Lung (tissue), 11 donors: ENCODE measurements at regions not wholly inside any gene's neighbourhood (a gene's known extent, or its start where the extent isn't known, plus 50 kb on each side); places are given as distances from the start of the nearest gene placed in this dataset.
A peak's percentile ranks its signal among the peaks of the same experiment; 100 is the strongest.

ENCODE experiments used
- ATAC-seq: fragments of 200-7000 bp; cut with Tn5 transposase; one replicate; pipeline ENCODE4 v1.9.1; 2020; ENCODE audit warnings: moderate number of reproducible peaks; ENCODE audit not compliant: insufficient read depth, low FRiP score
- DNase-seq, 3 donors: peaks; one replicate each; pipeline ENCODE4 v3.0.0-alpha.2; 2013 to 2017
- H3K27ac ChIP-seq, 2 donors: one replicate each; pipeline ENCODE4 v1.5.1; 2013; ENCODE audit warnings: mild to moderate bottlenecking in 2 of 2, moderate library complexity in 2 of 2, control low read depth in 1 of 2, inconsistent platforms in 1 of 2, low read depth in 1 of 2, low read length in 1 of 2
- H3K27me3 ChIP-seq, 3 donors: one replicate each; pipeline ENCODE4 v1.5.1; 2013; ENCODE audit warnings: low read length in 2 of 3; ENCODE audit not compliant: control insufficient read depth in 3 of 3, insufficient read depth in 3 of 3
- H3K36me3 ChIP-seq, 4 donors: one replicate each; pipeline ENCODE4 v1.5.1; 2013; ENCODE audit warnings: low read length in 4 of 4, mild to moderate bottlenecking in 1 of 4, moderate library complexity in 1 of 4; ENCODE audit not compliant: control insufficient read depth in 4 of 4, insufficient read depth in 4 of 4
- H3K4me1 ChIP-seq, 5 donors: one replicate each; pipeline ENCODE4 v1.5.1; 2013; ENCODE audit warnings: low read length in 5 of 5, mild to moderate bottlenecking in 2 of 5, moderate library complexity in 1 of 5; ENCODE audit not compliant: control insufficient read depth in 5 of 5, insufficient read depth in 5 of 5
- H3K4me3 ChIP-seq: one replicate; pipeline ENCODE4 v1.5.1; 2013; ENCODE audit warnings: mild to moderate bottlenecking, control low read depth, moderate library complexity
- H3K9ac ChIP-seq, 2 donors: one replicate each; pipeline ENCODE4 v1.5.1; 2013; ENCODE audit warnings: low read length in 2 of 2, control low read depth in 1 of 2; ENCODE audit not compliant: insufficient read depth in 1 of 2
- H3K9me3 ChIP-seq, 4 donors: one replicate each; pipeline ENCODE4 v1.5.1; 2013; ENCODE audit warnings: low read length in 3 of 4, mild to moderate bottlenecking in 1 of 4, moderate library complexity in 1 of 4; ENCODE audit not compliant: control insufficient read depth in 4 of 4, insufficient read depth in 3 of 4
- CTCF ChIP-seq: IDR thresholded peaks from 2 replicates; pipeline ENCODE4 v1.5.1; 2012; ENCODE audit warnings: mild to moderate bottlenecking; ENCODE audit errors: control extremely low read depth, extremely low read depth
- WGBS, 2 donors: extraction: QIAGEN DNeasy Blood & Tissue Kit; methylation state at CpG; one replicate each; pipeline ENCODE4 v1.1.7; 2013; 5-methylcytosine and 5-hydroxymethylcytosine counted together
- donor health status: control.
- donor health status: control.
- donor health status: Bipolar disorder and iron deficiency.
- donor health status: healthy.
- donor health status: DM: yes; HTN: yes; CAD: no.

GRCh38 chr9:111237447-111237846 is 92.6 kb downstream of the OR2K2 start:
- no peak for ATAC-seq
- Histone ChIP-seq H3K4me1 (peaks cover 0 to 3% (median 0%) of the 10 kb centered on the region in 5 donors), H3K9ac (no peak overlapping the region), H3K9me3 (no peaks in the 10 kb centered on the region), H3K27me3 (no peaks in the 10 kb centered on the region), H3K36me3 (no peaks in the 10 kb centered on the region), H3K27ac (no peak overlapping the region), H3K4me3 (no peak overlapping the region)
- WGBS, 2 donors, result 85 to 88% methylated on average over 1 of the region's 1 CpG
- no peak for DNase-seq
- no peak for TF ChIP-seq CTCF

GRCh38 chr9:111236332-111236731 is 93.7 kb downstream of the OR2K2 start:
- Histone ChIP-seq H3K27ac (no peak overlapping the region), H3K9me3 (no peaks in the 10 kb centered on the region), H3K4me3 (no peak overlapping the region), H3K9ac (no peak overlapping the region), H3K36me3 (no peaks in the 10 kb centered on the region), H3K27me3 (no peaks in the 10 kb centered on the region), H3K4me1 (peaks cover 0 to 4% (median 0%) of the 10 kb centered on the region in 5 donors)
- no peak for TF ChIP-seq CTCF
- ATAC-seq (no peak), DNase-seq (no peak)
- 37 to 83% methylated on average over 2 of the region's 2 CpGs for WGBS, 2 donors

- Histone ChIP-seq H3K27ac (no peak overlapping the region), H3K9me3 (no peaks in the 10 kb centered on the region), H3K27me3 (no peaks in the 10 kb centered on the region), H3K4me3 (no peak overlapping the region), H3K9ac (no peak overlapping the region), H3K4me1 (peaks cover 0 to 4% (median 0%) of the 10 kb centered on the region in 5 donors), H3K36me3 (no peaks in the 10 kb centered on the region)
- DNase-seq, result no peak
- 92 to 99% methylated on average over 3 of the region's 3 CpGs for WGBS, 2 donors
- no peak for TF ChIP-seq CTCF
- ATAC-seq, result no peak
Observed at GRCh38 chr9:111233963-111234362, 96.1 kb downstream of the OR2K2 start.

GRCh38 chr9:111232997-111233790 is 96.8 kb downstream of the OR2K2 start:
- DNase-seq (peak; percentile 40 to 60 (median 49)), ATAC-seq (no peak)
- no peak overlapping the region for H3K9ac ChIP-seq
- H3K9me3 ChIP-seq, result no peaks in the 10 kb centered on the region
- H3K4me1 ChIP-seq, result peaks cover 0 to 4% (median 0%) of the 10 kb centered on the region in 5 donors
- WGBS, 2 donors, result 50 to 67% methylated on average over 8 of the region's 8 CpGs
- H3K4me3 ChIP-seq, result no peak overlapping the region
- TF ChIP-seq CTCF, result no peak
- H3K27me3 ChIP-seq, result no peaks in the 10 kb centered on the region
- no peak overlapping the region for H3K27ac ChIP-seq
- H3K36me3 ChIP-seq, result no peaks in the 10 kb centered on the region
